PFSK-1 (cell line): ENCODE measurements at regions not wholly inside any gene's neighbourhood (a gene's known extent, or its start where the extent isn't known, plus 50 kb on each side); places are given as distances from the start of the nearest gene placed in this dataset.

Source experiments
- FOXP2 ChIP-seq: optimal IDR thresholded peaks from 2 replicates; pipeline ENCODE3; 2011; ENCODE audit warnings: borderline replicate concordance, control low read depth, inconsistent platforms; ENCODE audit not compliant: insufficient read depth; ENCODE audit errors: extremely low read length, extremely low read depth
- POLR2AphosphoS5 ChIP-seq: IDR thresholded peaks from 2 replicates; pipeline ENCODE4 v1.6.1; 2012; ENCODE audit warnings: low read depth, mild to moderate bottlenecking, control low read depth, low read length, moderate library complexity
- REST ChIP-seq, 2 experiments: IDR thresholded peaks; 2 replicates each; pipeline versions ENCODE4 v1.6.1 to v1.8.0; 2011 to 2012; ENCODE audit warnings: low read depth in 2 of 2, low read length in 2 of 2, control low read depth in 1 of 2, inconsistent platforms in 1 of 2, mild to moderate bottlenecking in 1 of 2, moderate library complexity in 1 of 2; ENCODE audit not compliant: insufficient read depth in 1 of 2
- SIN3A ChIP-seq: IDR thresholded peaks from 2 replicates; pipeline ENCODE4 v1.6.1; 2012; ENCODE audit warnings: mild to moderate bottlenecking, low read length, moderate library complexity, borderline replicate concordance; ENCODE audit not compliant: insufficient read depth
- TAF1 ChIP-seq: IDR thresholded peaks from 2 replicates; pipeline ENCODE4 v1.6.1; 2012; ENCODE audit warnings: low read length, control low read depth, borderline replicate concordance; ENCODE audit not compliant: insufficient read depth

GRCh38 chr10:105950410-105950809, 1214.1 kb downstream of the SORCS1 start:
- TF ChIP-seq POLR2AphosphoS5 (no peak), TAF1 (no peak), FOXP2 (no peak), REST (IDR thresholded peaks at IDR 0.05; ENCODE audit: insufficient read depth in 1 of 2, low read depth in 2 of 2, low read length in 2 of 2) (no peak), SIN3A (no peak)
